ENCODE measurements at regions not wholly inside any gene's neighbourhood (a gene's known extent, or its start where the extent isn't known, plus 50 kb on each side); places are given as distances from the start of the nearest gene placed in this dataset.

- no peak for TF ChIP-seq CTCF (IDR thresholded peaks at IDR 0.05)
- TF ChIP-seq POLR2A (IDR thresholded peaks at IDR 0.05), result no peak
- Histone ChIP-seq H3K9me3 (no peaks in the 10 kb centered on the region), H3K27ac (no peak overlapping the region), H3K36me3 (no peaks in the 10 kb centered on the region), H3K4me3 (no peak overlapping the region), H3K4me1 (peaks cover 0 to 5% (median 0%) of the 10 kb centered on the region in 4 donors), H3K27me3 (no peaks in the 10 kb centered on the region)
- DNase-seq (no peak), ATAC-seq (no peak)
- intact Hi-C loops (cut with DNase I), result no loop called here
- 90% methylated on average over 5 of the region's 10 CpGs for WGBS (ENCODE audit: insufficient coverage, low coverage, low lambda C conversion rate, missing lambda C conversion rate)
Observed at GRCh38 chr15:70293591-70294470, 196.1 kb upstream of the TLE3 start.

GRCh38 chr15:70293138-70293537, 195.4 kb upstream of the TLE3 start:
- Histone ChIP-seq H3K27ac (no peak overlapping the region), H3K4me1 (peaks cover 0 to 5% (median 0%) of the 10 kb centered on the region in 4 donors), H3K36me3 (no peaks in the 10 kb centered on the region), H3K4me3 (no peak overlapping the region), H3K9me3 (no peaks in the 10 kb centered on the region), H3K27me3 (no peaks in the 10 kb centered on the region)
- TF ChIP-seq POLR2A (IDR thresholded peaks at IDR 0.05), result no peak
- TF ChIP-seq CTCF (IDR thresholded peaks at IDR 0.05), result no peak
- 100% methylated on average over 1 of the region's 1 CpG for WGBS (ENCODE audit: insufficient coverage, low coverage, low lambda C conversion rate, missing lambda C conversion rate)
- intact Hi-C loops (cut with DNase I), result no loop called here
- DNase-seq (no peak), ATAC-seq (no peak)

GRCh38 chr15:70292076-70292760, 194.5 kb upstream of the TLE3 start:
- ATAC-seq (no peak), DNase-seq (no peak)
- peaks cover 0 to 2% (median 0%) of the 10 kb centered on the region in 4 donors for H3K4me1 ChIP-seq
- H3K27me3 ChIP-seq, result no peaks in the 10 kb centered on the region
- intact Hi-C loops (cut with DNase I), result no loop called here
- no peak overlapping the region for H3K27ac ChIP-seq
- TF ChIP-seq CTCF (IDR thresholded peaks at IDR 0.05) (no peak), POLR2A (IDR thresholded peaks at IDR 0.05) (no peak)
- no peaks in the 10 kb centered on the region for H3K9me3 ChIP-seq
- no peak overlapping the region for H3K4me3 ChIP-seq
- no peaks in the 10 kb centered on the region for H3K36me3 ChIP-seq
- 69% methylated on average over 4 of the region's 12 CpGs for WGBS (ENCODE audit: insufficient coverage, low coverage, low lambda C conversion rate, missing lambda C conversion rate)

- no peaks in the 10 kb centered on the region for H3K27me3 ChIP-seq
- no peak for TF ChIP-seq CTCF (IDR thresholded peaks at IDR 0.05)
- no peak for TF ChIP-seq POLR2A (IDR thresholded peaks at IDR 0.05)
- no peaks in the 10 kb centered on the region for H3K4me1 ChIP-seq
- no peak overlapping the region for H3K4me3 ChIP-seq
- ATAC-seq (no peak), DNase-seq (no peak)
- 94% methylated on average over 5 of the region's 10 CpGs for WGBS (ENCODE audit: insufficient coverage, low coverage, low lambda C conversion rate, missing lambda C conversion rate)
- intact Hi-C loops (cut with DNase I), result no loop called here
- no peaks in the 10 kb centered on the region for H3K36me3 ChIP-seq
- no peaks in the 10 kb centered on the region for H3K9me3 ChIP-seq
- no peak overlapping the region for H3K27ac ChIP-seq
Observed at GRCh38 chr15:70291305-70292075, 193.8 kb upstream of the TLE3 start.
